ENCODE measurements at regions not wholly inside any gene's neighbourhood (a gene's known extent, or its start where the extent isn't known, plus 50 kb on each side); places are given as distances from the start of the nearest gene placed in this dataset.

DNA sequence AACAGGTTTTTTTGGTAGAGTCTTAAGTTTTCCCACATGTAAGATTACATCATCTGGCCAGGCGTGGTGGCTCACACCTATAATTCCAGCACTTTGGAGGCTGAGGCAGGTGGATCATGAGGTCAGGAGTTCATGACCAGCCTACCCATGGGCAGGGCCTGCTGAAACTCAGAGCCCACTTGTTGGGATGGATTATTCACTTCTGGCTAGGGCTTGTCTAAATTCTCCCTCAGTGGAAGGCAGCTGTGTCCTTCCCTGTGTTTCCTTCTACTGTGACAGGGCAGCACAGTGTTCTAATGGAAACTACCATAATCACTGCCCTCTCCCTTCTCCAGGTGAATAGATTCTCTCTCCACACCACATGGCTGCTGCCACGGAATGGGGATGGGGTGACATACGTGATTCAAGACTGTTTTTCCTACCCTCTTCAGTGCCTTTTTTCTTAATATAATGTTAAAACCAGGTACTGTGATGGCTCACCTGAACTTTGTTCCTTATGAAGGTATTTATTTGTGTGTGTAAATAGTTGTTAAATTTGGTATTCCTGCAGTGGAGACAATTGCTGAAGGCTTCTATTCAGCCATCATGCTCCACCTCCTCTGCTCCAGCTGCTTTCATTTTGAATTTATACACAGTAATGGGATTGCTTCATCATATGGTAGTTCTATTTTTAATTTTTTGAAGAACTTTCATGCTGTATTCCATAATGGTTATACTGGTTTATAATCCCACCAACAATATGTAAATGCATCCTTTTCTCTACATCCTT is 287.2 kb upstream of the HS3ST1 start:
- intact Hi-C loops (cut with DNase I): loop anchor here in 3 of 10 donors (5.0 to 10.0 kb wide), 3 partner anchors 91 to 1134 kb away; partner anchors contain the start of gene HS3ST1 (in 1 of the 3)
- Histone ChIP-seq H3K36me3 (no peaks in the 10 kb centered on the region), H3K9me3 (peaks cover 0 to 3% (median 0%) of the 10 kb centered on the region in 12 donors), H3K4me3 (no peak overlapping the region), H3K27ac (no peak overlapping the region), H3K4me1 (peaks cover 0 to 5% (median 0%) of the 10 kb centered on the region in 12 donors), H3K27me3 (no peaks in the 10 kb centered on the region)
- TF ChIP-seq POLR2A (IDR thresholded peaks at IDR 0.05): no peak
- TF ChIP-seq, protein P1, sequence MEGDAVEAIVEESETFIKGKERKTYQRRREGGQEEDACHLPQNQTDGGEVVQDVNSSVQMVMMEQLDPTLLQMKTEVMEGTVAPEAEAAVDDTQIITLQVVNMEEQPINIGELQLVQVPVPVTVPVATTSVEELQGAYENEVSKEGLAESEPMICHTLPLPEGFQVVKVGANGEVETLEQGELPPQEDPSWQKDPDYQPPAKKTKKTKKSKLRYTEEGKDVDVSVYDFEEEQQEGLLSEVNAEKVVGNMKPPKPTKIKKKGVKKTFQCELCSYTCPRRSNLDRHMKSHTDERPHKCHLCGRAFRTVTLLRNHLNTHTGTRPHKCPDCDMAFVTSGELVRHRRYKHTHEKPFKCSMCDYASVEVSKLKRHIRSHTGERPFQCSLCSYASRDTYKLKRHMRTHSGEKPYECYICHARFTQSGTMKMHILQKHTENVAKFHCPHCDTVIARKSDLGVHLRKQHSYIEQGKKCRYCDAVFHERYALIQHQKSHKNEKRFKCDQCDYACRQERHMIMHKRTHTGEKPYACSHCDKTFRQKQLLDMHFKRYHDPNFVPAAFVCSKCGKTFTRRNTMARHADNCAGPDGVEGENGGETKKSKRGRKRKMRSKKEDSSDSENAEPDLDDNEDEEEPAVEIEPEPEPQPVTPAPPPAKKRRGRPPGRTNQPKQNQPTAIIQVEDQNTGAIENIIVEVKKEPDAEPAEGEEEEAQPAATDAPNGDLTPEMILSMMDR (IDR thresholded peaks at IDR 0.05): no peak
- no peak for DNase-seq
- 94 to 96% (median 94%) methylated on average over 3 of the region's 3 CpGs for whole genome bisulfite sequencing, 4 donors
- ATAC-seq: no peak

DNA sequence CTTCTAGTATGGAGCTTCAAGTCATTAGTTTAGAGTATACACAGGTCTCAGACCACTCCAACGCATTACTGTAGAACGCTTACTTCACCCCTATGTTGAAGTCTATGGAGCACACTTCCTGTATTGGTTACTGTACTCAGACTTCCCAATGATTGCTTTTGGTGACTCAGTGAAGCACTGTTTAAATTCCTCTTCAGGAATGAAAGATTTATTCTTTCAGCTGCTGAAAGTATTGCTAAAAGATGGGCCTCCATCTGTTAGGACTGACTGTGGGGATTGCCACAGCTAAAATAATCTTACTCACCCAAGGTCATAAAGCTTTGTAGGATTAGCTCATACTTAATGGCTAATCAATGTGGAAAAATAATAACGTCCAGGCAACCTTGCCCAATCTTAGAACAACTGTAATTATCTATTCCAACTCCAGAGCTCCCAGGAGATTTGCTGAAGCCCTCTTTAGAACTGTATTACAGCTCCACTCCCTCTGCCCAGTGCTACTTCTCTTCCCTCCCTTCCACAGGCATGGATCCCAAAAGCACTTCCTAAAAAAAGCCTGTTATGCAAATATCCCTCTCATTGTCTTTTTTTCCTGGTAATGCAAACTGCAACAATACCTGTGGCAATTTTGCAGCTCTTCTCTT is 281.9 kb upstream of the HS3ST1 start:
- 68 to 75% (median 71%) methylated on average over 3 of the region's 3 CpGs for WGBS, 4 donors
- Histone ChIP-seq H3K27ac (no peak overlapping the region), H3K9me3 (peaks cover 0 to 11% (median 0%) of the 10 kb centered on the region in 12 donors), H3K36me3 (no peaks in the 10 kb centered on the region), H3K27me3 (no peaks in the 10 kb centered on the region), H3K4me3 (no peak overlapping the region), H3K4me1 (peaks cover 0 to 4% (median 0%) of the 10 kb centered on the region in 12 donors)
- no peak for TF ChIP-seq POLR2A (IDR thresholded peaks at IDR 0.05)
- TF ChIP-seq, protein P1 (IDR thresholded peaks at IDR 0.05): no peak
- DNase-seq: no peak
- no peak for ATAC-seq
- intact Hi-C loops (cut with DNase I): loop anchor here in 2 of 10 donors (10.0 kb wide), 2 partner anchors 86 to 286 kb away; partner anchors contain the start of gene HS3ST1 (in 1 of the 2)

DNA sequence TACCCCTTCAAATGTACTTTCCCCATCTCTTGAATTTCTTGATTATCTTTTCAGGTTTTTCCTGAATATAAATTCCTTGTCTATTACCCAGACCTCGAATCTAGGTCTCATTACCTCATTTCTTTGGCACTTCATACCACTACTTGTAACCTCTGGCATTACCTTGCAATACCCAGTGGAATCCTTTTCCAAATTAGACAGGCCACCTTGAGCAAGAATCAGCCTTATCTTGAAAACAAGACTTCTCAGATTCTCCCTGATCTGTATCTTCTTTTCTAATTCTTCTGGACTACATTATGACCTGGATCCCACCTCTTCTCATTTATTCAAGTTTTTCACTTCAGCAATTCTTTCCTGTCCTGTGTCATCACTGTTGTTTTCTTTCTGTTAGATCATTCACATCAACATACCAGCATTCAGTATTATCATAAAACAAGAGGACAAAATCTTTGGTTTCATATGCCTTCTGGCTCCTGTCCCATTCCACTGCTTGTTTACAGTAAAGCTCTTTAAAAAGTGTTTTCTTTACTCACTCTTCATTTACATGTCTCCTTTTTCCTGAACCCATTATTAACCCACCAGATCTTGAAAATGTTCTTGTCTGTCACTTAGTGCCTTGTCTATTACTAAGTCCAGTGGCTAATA is 275.6 kb upstream of the HS3ST1 start:
- peaks cover 0 to 11% (median 0%) of the 10 kb centered on the region in 12 donors for H3K9me3 ChIP-seq
- H3K4me1 ChIP-seq: peaks cover 0 to 3% (median 0%) of the 10 kb centered on the region in 12 donors
- ATAC-seq: no peak
- H3K4me3 ChIP-seq: no peak overlapping the region
- intact Hi-C loops (cut with DNase I): no loop called here
- no peaks in the 10 kb centered on the region for H3K36me3 ChIP-seq
- no peak for TF ChIP-seq POLR2A (IDR thresholded peaks at IDR 0.05)
- TF ChIP-seq, protein P1 (IDR thresholded peaks at IDR 0.05): no peak
- DNase-seq: no peak
- WGBS, 4 donors: 47 to 61% (median 57%) methylated on average over 1 of the region's 1 CpG
- no peaks in the 10 kb centered on the region for H3K27me3 ChIP-seq
- no peak overlapping the region for H3K27ac ChIP-seq

Measured in heart left ventricle (tissue), 16 donors.